ENCODE measurements at regions not wholly inside any gene's neighbourhood (a gene's known extent, or its start where the extent isn't known, plus 50 kb on each side); places are given as distances from the start of the nearest gene placed in this dataset.
A peak's percentile ranks its signal among the peaks of the same experiment; 100 is the strongest.

DNA sequence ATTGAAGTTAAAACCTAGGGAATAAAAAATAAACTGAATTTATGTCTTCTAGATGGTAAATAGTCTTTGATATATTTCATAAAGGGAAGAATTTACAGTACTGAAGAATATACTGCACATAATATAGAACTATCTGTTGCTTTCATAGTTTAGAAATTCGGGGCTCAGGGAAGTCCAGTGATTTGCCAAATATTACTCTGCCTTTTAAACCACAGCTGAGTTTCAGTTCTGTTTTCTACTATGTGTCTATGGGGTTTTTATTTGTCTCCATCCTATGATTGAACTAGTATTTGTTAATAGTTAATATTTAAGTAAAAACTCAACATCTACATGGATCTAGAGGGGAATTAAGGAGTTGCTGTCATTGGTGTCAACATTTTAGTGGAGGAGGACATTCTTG is 715.0 kb upstream of the CDH8 start:
- no peak overlapping the region for H2AFZ ChIP-seq (ENCODE audit: control insufficient read depth, low read depth, low read length)
- no peaks in the 10 kb centered on the region for H3K79me2 ChIP-seq (ENCODE audit: control insufficient read depth, insufficient read depth, low read length)
- no TSS peak for BruUV-seq (replicated peaks)
- ChIA-PET RAD21 (ENCODE audit: unreplicated experiment) (no interaction called here), POLR2A (no interaction called here), SMC1A (ENCODE audit: uncharacterized antibody, unreplicated experiment) (no interaction called here), CTCF (no interaction called here)
- FAIRE-seq (no peak), DNase-seq (ENCODE audit: low read depth, low spot score) (no peak), ATAC-seq (peak; percentile 89)
- H3K36me3 ChIP-seq (ENCODE audit: control insufficient read depth in 2 of 2, insufficient read depth in 2 of 2, low read length in 1 of 2), result no peaks in the 10 kb centered on the region
- no peaks in the 10 kb centered on the region for H3K27me3 ChIP-seq (replicated peaks in 1 of 2; ENCODE audit: control insufficient read depth in 2 of 2, insufficient read depth in 2 of 2, low read length in 1 of 2)
- no peak overlapping the region for H3K27ac ChIP-seq (ENCODE audit: control insufficient read depth, insufficient read depth)
- intact Hi-C loops (cut with micrococcal nuclease; ENCODE audit: unreplicated experiment) (no loop called here), in situ Hi-C loops (cut with MboI) (no loop called here)
- H3K9me3 ChIP-seq (replicated peaks; ENCODE audit: control insufficient read depth, insufficient read depth, low read length), result peaks cover 1% of the 10 kb centered on the region; the same call in 1 of the 3 replicates
- H4K20me1 ChIP-seq (ENCODE audit: control insufficient read depth, insufficient read depth), result no peaks in the 10 kb centered on the region
- no peak overlapping the region for H3K4me3 ChIP-seq
- H3K9ac ChIP-seq (ENCODE audit: control insufficient read depth, insufficient read depth, low read length), result no peak overlapping the region
- no peaks in the 10 kb centered on the region for H3K4me1 ChIP-seq (ENCODE audit: control insufficient read depth, insufficient read depth, low read length)
- TF ChIP-seq CREM (IDR thresholded peaks at IDR 0.05; ENCODE audit: low read depth) (no peak), JUNB (IDR thresholded peaks at IDR 0.05) (no peak; the same call in 1 of the 2 replicates), KDM1A (IDR thresholded peaks at IDR 0.05; ENCODE audit: borderline replicate concordance) (no peak), ZNF24 (IDR thresholded peaks at IDR 0.05) (no peak), SPI1 (IDR thresholded peaks at IDR 0.05; ENCODE audit: borderline replicate concordance, insufficient read depth, low read depth, low read length) (peak; percentile 77), RUNX3 (IDR thresholded peaks at IDR 0.05; ENCODE audit: low read length) (peak; percentile 88), IRF4 (IDR thresholded peaks at IDR 0.05; ENCODE audit: low read depth, low read length) (peak; percentile 65; the same call in 1 of the 2 replicates), PAX5 (IDR thresholded peaks at IDR 0.05; ENCODE audit: borderline replicate concordance, low read depth, low read length) (no peak), ZNF687 (IDR thresholded peaks at IDR 0.05) (no peak)
- 0% methylated on average over 1 of the region's 1 CpG for WGBS (ENCODE audit: insufficient coverage, insufficient replicate concordance, low lambda C conversion rate, missing lambda C conversion rate)
- no peak overlapping the region for H3K4me2 ChIP-seq (ENCODE audit: control insufficient read depth, insufficient read depth)
